ENCODE measurements at regions not wholly inside any gene's neighbourhood (a gene's known extent, or its start where the extent isn't known, plus 50 kb on each side); places are given as distances from the start of the nearest gene placed in this dataset.

DNA sequence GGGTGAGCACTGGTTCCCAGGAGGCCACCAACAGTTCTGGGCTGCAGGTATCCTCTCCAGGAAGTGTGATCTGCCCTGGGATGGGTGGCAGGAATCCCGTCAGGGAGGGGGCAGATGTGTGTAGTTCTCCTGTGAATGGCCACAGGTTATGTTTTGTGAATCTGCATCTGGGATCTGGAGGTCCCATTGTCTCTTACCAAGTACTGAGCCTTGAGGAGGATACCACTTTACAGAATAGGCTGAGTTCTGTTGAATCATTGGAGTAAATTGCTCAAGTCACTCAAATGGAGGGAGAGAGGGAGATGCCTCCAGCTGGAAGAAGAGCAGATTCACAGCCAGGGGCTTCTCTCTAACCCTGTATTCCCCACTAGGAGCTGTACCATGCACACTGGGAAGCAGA is 168.2 kb downstream of the ANKRD30B start:
- FAIRE-seq: no peak

DNA sequence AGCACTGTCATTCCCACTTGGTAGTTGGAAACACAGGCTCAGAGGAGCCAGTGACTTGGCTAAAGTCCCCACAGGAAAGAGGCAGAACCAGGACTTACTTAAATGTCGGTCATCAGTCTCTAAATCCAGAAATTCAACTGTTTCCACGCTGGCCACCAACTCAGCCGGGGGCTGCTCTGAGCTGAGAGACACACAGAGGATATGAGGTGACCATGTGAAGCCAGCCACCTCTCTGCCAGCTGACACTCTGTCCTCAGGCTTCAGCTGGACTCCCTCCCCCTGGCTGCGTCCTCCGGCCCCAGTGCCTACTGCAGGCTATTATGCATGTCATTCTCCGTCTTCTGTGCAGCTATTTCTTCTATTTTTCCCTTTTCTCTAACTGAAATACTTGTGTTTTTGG is 168.9 kb downstream of the ANKRD30B start:
- TF ChIP-seq, protein P1, sequence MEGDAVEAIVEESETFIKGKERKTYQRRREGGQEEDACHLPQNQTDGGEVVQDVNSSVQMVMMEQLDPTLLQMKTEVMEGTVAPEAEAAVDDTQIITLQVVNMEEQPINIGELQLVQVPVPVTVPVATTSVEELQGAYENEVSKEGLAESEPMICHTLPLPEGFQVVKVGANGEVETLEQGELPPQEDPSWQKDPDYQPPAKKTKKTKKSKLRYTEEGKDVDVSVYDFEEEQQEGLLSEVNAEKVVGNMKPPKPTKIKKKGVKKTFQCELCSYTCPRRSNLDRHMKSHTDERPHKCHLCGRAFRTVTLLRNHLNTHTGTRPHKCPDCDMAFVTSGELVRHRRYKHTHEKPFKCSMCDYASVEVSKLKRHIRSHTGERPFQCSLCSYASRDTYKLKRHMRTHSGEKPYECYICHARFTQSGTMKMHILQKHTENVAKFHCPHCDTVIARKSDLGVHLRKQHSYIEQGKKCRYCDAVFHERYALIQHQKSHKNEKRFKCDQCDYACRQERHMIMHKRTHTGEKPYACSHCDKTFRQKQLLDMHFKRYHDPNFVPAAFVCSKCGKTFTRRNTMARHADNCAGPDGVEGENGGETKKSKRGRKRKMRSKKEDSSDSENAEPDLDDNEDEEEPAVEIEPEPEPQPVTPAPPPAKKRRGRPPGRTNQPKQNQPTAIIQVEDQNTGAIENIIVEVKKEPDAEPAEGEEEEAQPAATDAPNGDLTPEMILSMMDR (IDR thresholded peaks at IDR 0.05; ENCODE audit: insufficient read depth, missing control alignments): no peak
- DNase-seq (ENCODE audit: insufficient read length, low spot score): no peak
- no peak for FAIRE-seq

More for the DNA sequence above, 168.2 kb downstream of the ANKRD30B start:
- TF ChIP-seq, protein P1 (IDR thresholded peaks at IDR 0.05; ENCODE audit: insufficient read depth, missing control alignments): no peak
- DNase-seq (ENCODE audit: insufficient read length, low spot score): no peak

DNA sequence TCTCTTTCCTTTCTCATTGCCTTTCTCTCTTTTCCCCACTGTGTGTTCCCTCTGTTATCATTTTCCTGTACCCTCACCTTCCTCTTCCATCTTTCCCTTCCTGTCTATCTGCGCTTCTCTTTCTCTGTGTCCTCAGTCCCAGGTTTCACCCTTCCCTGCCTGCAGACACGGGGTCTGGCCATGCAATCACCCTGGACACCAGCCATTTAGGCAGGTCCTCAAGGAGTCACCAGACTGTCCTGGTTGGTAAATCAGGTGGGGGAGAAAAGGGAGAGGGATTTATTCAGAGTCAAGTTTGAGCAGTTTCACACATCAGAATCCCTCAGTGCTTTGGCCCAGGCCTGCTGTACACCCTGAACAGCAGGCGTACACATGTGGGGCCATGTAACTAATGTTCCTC is 169.3 kb downstream of the ANKRD30B start:
- DNase-seq (ENCODE audit: insufficient read length, low spot score) (no peak), FAIRE-seq (no peak)
- TF ChIP-seq, protein P1 (IDR thresholded peaks at IDR 0.05; ENCODE audit: insufficient read depth, missing control alignments): no peak

DNA sequence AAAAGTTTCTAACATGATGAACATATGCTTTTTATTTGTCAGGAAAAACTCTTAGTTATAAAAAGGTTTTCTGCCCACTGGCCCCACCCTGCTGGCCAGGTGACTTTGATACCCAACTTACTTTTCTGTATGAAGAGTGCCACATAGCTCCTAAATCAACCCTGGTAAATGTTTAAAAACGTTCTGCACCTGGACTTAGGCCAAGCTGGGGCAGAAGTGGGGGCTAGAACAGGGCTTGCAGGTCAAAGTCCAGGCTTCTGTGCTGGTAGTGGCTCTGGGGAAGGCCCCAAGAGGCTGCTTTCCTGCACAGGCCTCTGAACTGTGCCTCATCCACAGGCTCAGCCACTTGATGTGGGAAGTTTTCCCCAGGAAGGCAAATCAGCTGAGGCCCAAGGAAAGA is 171.7 kb downstream of the ANKRD30B start:
- TF ChIP-seq, protein P1 (IDR thresholded peaks at IDR 0.05; ENCODE audit: insufficient read depth, missing control alignments): no peak
- no peak for FAIRE-seq
- DNase-seq (ENCODE audit: insufficient read length, low spot score): no peak

DNA sequence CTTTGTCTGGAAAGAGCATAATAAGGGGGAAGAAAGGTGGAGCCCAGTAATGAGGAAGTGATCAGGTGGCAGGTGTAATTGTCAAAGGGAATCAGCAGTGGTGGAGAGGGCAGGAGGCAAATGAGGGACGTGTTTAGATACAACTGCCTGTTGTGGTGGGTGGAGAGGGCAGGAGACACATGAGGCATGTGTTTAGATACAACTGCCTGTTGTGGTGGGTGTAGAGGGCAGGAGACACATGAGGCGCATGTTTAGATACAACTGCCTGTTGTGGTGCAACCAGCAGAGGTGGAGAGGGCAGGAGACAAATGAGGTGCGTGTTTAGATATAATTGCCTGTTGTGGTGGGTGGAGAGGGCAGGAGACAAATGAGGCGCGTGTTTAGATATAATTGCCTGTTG is 173.1 kb downstream of the ANKRD30B start:
- FAIRE-seq: no peak
- TF ChIP-seq, protein P1 (IDR thresholded peaks at IDR 0.05; ENCODE audit: insufficient read depth, missing control alignments): no peak
- DNase-seq (ENCODE audit: insufficient read length, low spot score): no peak

DNA sequence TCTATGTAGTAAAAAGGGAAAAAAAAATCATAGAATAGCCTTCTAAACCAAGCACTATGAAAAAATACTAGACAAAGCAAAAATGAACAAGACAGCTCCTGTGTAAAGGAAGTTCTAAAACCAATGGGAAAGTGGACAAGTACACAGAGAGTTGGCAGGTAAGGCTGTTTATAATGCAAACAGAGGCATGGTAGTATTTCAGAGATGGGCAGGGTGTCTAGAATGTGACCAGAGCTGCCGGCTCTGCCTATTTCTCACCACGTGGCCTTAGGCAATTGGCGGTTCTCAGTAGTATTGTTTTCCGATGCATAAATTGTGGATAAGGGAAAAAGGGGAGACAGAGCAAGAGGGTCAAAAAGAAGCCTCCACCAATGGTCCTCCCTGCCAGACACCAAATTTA is 173.6 kb downstream of the ANKRD30B start:
- DNase-seq (ENCODE audit: insufficient read length, low spot score) (no peak), FAIRE-seq (no peak)
- TF ChIP-seq, protein P1 (IDR thresholded peaks at IDR 0.05; ENCODE audit: insufficient read depth, missing control alignments): no peak

DNA sequence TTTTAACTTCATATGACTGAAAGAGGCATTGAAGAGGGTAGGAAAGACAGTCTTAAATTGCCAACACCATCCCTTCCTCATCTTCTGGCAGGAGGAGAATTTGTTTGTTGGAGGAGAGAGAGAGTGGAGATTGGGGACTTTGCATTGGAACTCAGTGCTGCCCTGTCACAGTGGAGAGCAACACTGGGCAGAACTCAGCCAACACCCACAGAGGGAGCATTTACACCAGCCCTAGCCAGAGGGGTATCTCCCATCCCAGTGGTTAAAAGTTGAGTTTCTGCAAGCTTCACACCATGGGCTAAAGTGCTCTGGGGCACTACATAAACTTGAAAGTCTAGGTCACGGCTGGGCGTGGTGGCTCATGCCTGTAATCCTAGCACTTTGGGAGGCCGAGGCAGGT is 174.1 kb downstream of the ANKRD30B start:
- FAIRE-seq (no peak), DNase-seq (ENCODE audit: insufficient read length, low spot score) (no peak)
- TF ChIP-seq, protein P1 (IDR thresholded peaks at IDR 0.05; ENCODE audit: insufficient read depth, missing control alignments): no peak

All from D721Med (cell line).